Gastrocnemius medialis (tissue), 4 donors: ENCODE measurements at regions not wholly inside any gene's neighbourhood (a gene's known extent, or its start where the extent isn't known, plus 50 kb on each side); places are given as distances from the start of the nearest gene placed in this dataset.
"Not testable (repeated sequence)": the region's sequence is repeated elsewhere in the genome, so short reads cannot be mapped to it uniquely, and the experiment has no call there.

ENCODE experiments used
- POLR2A ChIP-seq, 2 donors: fragments of 450-650 bp; IDR thresholded peaks; one replicate each; pipeline ENCODE4 v1.6.1; 2017; ENCODE audit warnings: antibody characterized with exemption in 2 of 2, mild to moderate bottlenecking in 2 of 2, moderate library complexity in 2 of 2
- TF ChIP-seq, protein P1 (sequence below), 5 experiments: fragments of 450-650 bp in 3 of 5; fragments of 200-600 bp in 2 of 5; sonication (generic) in 2 of 5; IDR thresholded peaks in 4 of 5; conservative IDR thresholded peaks in 1 of 5; 1 replicate in 4 of 5; 2 replicates in 1 of 5; pipeline ENCODE4 v1.5.1; 2016 to 2019; ENCODE audit warnings: antibody characterized with exemption in 5 of 5, mild to moderate bottlenecking in 3 of 5, moderate library complexity in 3 of 5

DNA sequence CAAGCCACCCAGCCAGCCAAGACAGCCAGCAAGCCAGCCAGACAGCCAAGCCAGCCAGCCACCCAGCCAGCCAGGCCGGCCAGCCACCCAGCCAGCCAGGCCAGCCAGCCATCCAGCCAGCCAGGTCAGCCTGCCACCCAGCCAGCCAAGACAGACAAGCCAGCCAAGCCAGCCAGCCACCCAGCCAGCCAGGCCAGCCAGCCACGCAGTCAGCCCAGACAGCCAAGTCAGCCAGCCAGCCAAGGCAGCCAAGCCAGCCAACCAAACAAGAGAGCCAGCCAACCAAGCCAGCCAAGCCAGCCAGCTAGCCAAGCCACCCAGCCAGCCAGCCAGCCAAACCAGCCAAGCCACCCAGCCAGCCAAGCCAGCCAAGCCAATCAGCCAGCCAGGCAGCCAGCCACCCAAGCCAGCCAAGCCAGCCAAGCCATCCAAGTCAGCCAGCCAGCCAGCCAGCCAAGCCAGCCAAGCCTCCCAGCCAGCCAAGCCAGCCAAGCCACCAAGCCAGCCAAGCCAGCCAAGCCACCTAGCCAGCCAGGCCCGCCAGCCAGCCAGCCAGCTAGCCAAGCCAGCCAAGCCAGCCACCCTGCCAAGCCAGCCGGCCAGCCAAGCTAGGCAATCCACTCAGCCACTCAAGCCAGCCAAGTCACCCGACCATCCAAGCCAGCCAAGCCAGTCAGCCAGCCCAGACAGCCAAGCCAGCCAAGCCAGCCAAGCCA lies 1599.9 kb downstream of the RPIA start:
- TF ChIP-seq, protein P1, sequence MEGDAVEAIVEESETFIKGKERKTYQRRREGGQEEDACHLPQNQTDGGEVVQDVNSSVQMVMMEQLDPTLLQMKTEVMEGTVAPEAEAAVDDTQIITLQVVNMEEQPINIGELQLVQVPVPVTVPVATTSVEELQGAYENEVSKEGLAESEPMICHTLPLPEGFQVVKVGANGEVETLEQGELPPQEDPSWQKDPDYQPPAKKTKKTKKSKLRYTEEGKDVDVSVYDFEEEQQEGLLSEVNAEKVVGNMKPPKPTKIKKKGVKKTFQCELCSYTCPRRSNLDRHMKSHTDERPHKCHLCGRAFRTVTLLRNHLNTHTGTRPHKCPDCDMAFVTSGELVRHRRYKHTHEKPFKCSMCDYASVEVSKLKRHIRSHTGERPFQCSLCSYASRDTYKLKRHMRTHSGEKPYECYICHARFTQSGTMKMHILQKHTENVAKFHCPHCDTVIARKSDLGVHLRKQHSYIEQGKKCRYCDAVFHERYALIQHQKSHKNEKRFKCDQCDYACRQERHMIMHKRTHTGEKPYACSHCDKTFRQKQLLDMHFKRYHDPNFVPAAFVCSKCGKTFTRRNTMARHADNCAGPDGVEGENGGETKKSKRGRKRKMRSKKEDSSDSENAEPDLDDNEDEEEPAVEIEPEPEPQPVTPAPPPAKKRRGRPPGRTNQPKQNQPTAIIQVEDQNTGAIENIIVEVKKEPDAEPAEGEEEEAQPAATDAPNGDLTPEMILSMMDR (IDR thresholded peaks at IDR 0.05 in 4 of 5, conservative IDR thresholded peaks at IDR 0.05 in 1 of 5), result not testable (repeated sequence)
- not testable (repeated sequence) for TF ChIP-seq POLR2A (IDR thresholded peaks at IDR 0.05)
